ENCODE measurements at regions not wholly inside any gene's neighbourhood (a gene's known extent, or its start where the extent isn't known, plus 50 kb on each side); places are given as distances from the start of the nearest gene placed in this dataset.

- TF ChIP-seq MYC (IDR thresholded peaks at IDR 0.05; ENCODE audit: low read depth, low read length): no peak
- TF ChIP-seq, protein P1, sequence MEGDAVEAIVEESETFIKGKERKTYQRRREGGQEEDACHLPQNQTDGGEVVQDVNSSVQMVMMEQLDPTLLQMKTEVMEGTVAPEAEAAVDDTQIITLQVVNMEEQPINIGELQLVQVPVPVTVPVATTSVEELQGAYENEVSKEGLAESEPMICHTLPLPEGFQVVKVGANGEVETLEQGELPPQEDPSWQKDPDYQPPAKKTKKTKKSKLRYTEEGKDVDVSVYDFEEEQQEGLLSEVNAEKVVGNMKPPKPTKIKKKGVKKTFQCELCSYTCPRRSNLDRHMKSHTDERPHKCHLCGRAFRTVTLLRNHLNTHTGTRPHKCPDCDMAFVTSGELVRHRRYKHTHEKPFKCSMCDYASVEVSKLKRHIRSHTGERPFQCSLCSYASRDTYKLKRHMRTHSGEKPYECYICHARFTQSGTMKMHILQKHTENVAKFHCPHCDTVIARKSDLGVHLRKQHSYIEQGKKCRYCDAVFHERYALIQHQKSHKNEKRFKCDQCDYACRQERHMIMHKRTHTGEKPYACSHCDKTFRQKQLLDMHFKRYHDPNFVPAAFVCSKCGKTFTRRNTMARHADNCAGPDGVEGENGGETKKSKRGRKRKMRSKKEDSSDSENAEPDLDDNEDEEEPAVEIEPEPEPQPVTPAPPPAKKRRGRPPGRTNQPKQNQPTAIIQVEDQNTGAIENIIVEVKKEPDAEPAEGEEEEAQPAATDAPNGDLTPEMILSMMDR (IDR thresholded peaks at IDR 0.05; ENCODE audit: low read depth, low read length): no peak
- no peak for TF ChIP-seq POLR2A (IDR thresholded peaks at IDR 0.05; ENCODE audit: extremely low read depth, insufficient read length)
These were observed 996.8 kb upstream of the CITED2 start for GRCh38 chr6:140370976-140371870.
